Nephron (organoid): ENCODE measurements at regions not wholly inside any gene's neighbourhood (a gene's known extent, or its start where the extent isn't known, plus 50 kb on each side); places are given as distances from the start of the nearest gene placed in this dataset.
"Not testable (repeated sequence)": the region's sequence is repeated elsewhere in the genome, so short reads cannot be mapped to it uniquely, and the experiment has no call there.

Source experiments
- H3K27ac Mint-ChIP-seq, 3 experiments: 2 replicates each; pipeline ENCODE4 v1.8.0; 2020; ENCODE audit warnings: mixed read lengths in 3 of 3, mild to moderate bottlenecking in 2 of 3, moderate library complexity in 1 of 3
- H3K27me3 Mint-ChIP-seq: 2 replicates; pipeline ENCODE4 v1.8.0; 2021; ENCODE audit warnings: low read depth, mild to moderate bottlenecking, moderate library complexity, mixed read lengths
- H3K36me3 Mint-ChIP-seq: 2 replicates; pipeline ENCODE4 v1.8.0; 2020; ENCODE audit warnings: low read depth, mixed read lengths
- H3K4me1 Mint-ChIP-seq: 2 replicates; pipeline ENCODE4 v1.8.0; 2020; ENCODE audit warnings: mixed read lengths
- H3K4me3 Mint-ChIP-seq, 3 experiments: 2 replicates each; pipeline ENCODE4 v1.8.0; 2020; ENCODE audit warnings: mild to moderate bottlenecking in 3 of 3, mixed read lengths in 3 of 3, moderate library complexity in 2 of 3
- H3K9me3 Mint-ChIP-seq: 2 replicates; pipeline ENCODE4 v1.8.0; 2020; ENCODE audit warnings: mixed read lengths
- CTCF ChIP-seq, 3 experiments: fragments of 200-600 bp; sonication (generic); IDR thresholded peaks; one replicate each; pipeline ENCODE4 v1.5.0; 2021; ENCODE audit warnings: antibody characterized with exemption in 3 of 3; ENCODE audit not compliant: unreplicated experiment in 3 of 3

- TF ChIP-seq CTCF (IDR thresholded peaks at IDR 0.05; ENCODE audit: unreplicated experiment in 3 of 3) = no peak
- Mint-ChIP-seq H3K9me3 (peaks cover 7% of the 10 kb centered on the region), H3K4me1 (no peaks in the 10 kb centered on the region), H3K27ac (no peak overlapping the region), H3K4me3 (no peak overlapping the region), H3K27me3 (peaks cover 10% of the 10 kb centered on the region), H3K36me3 (no peaks in the 10 kb centered on the region)
Observed at GRCh38 chr12:114604606-114605005, 79.4 kb downstream of the TBX3 start.

GRCh38 chr12:114600584-114600983 lies 83.4 kb downstream of the TBX3 start:
- H3K9me3 Mint-ChIP-seq, H3K4me1 Mint-ChIP-seq, H3K27ac Mint-ChIP-seq, H3K36me3 Mint-ChIP-seq, H3K27me3 Mint-ChIP-seq, H3K4me3 Mint-ChIP-seq: not testable (repeated sequence)

- no peaks in the 10 kb centered on the region for H3K36me3 Mint-ChIP-seq
- no peak overlapping the region for H3K4me3 Mint-ChIP-seq
- no peak overlapping the region for H3K27ac Mint-ChIP-seq
- H3K4me1 Mint-ChIP-seq = no peaks in the 10 kb centered on the region
- peaks cover 4% of the 10 kb centered on the region for H3K27me3 Mint-ChIP-seq
- no peak for TF ChIP-seq CTCF (IDR thresholded peaks at IDR 0.05; ENCODE audit: unreplicated experiment in 3 of 3)
- peaks cover 10% of the 10 kb centered on the region for H3K9me3 Mint-ChIP-seq
Observed at GRCh38 chr12:114598111-114598510, 85.9 kb downstream of the TBX3 start.

GRCh38 chr12:114592946-114593345 lies 91.0 kb downstream of the TBX3 start:
- no peak overlapping the region for H3K27ac Mint-ChIP-seq
- TF ChIP-seq CTCF (IDR thresholded peaks at IDR 0.05; ENCODE audit: unreplicated experiment in 3 of 3) = no peak
- no peak overlapping the region for H3K4me3 Mint-ChIP-seq
- H3K27me3 Mint-ChIP-seq = peaks cover 7% of the 10 kb centered on the region
- H3K9me3 Mint-ChIP-seq = peaks cover 13% of the 10 kb centered on the region
- H3K4me1 Mint-ChIP-seq = no peaks in the 10 kb centered on the region
- no peaks in the 10 kb centered on the region for H3K36me3 Mint-ChIP-seq

GRCh38 chr12:114588061-114588460 lies 95.9 kb downstream of the TBX3 start:
- Mint-ChIP-seq H3K27me3 (peaks cover 15% of the 10 kb centered on the region), H3K36me3 (no peaks in the 10 kb centered on the region), H3K9me3 (peaks cover 13% of the 10 kb centered on the region), H3K4me3 (no peak overlapping the region), H3K4me1 (no peaks in the 10 kb centered on the region), H3K27ac (no peak overlapping the region)
- no peak for TF ChIP-seq CTCF (IDR thresholded peaks at IDR 0.05; ENCODE audit: unreplicated experiment in 3 of 3)

- peaks cover 21% of the 10 kb centered on the region for H3K27me3 Mint-ChIP-seq
- H3K9me3 Mint-ChIP-seq = no peaks in the 10 kb centered on the region
Observed at GRCh38 chr12:114580306-114580705, 103.7 kb downstream of the TBX3 start.

More at GRCh38 chr12:114580306-114580705, 103.7 kb downstream of the TBX3 start:
- Mint-ChIP-seq H3K4me3 (no peak overlapping the region), H3K4me1 (no peaks in the 10 kb centered on the region), H3K27ac (no peak overlapping the region), H3K36me3 (no peaks in the 10 kb centered on the region)
- no peak for TF ChIP-seq CTCF (IDR thresholded peaks at IDR 0.05; ENCODE audit: unreplicated experiment in 3 of 3)
